Mammary epithelial cell (primary cell): ENCODE measurements at regions not wholly inside any gene's neighbourhood (a gene's known extent, or its start where the extent isn't known, plus 50 kb on each side); places are given as distances from the start of the nearest gene placed in this dataset.

Experiments used
- EZH2 ChIP-seq: IDR thresholded peaks from 2 replicates; pipeline ENCODE4 v1.6.1; 2012; ENCODE audit warnings: low read length, inconsistent platforms, borderline replicate concordance
- TF ChIP-seq, protein P1 (sequence below), 2 donors: IDR thresholded peaks in 1 of 2; conservative IDR thresholded peaks in 1 of 2; 2 replicates each; pipeline ENCODE4 v1.5.1; 2011 to 2012; ENCODE audit warnings: inconsistent platforms in 2 of 2, low read length in 2 of 2, mild to moderate bottlenecking in 2 of 2, control low read depth in 1 of 2, low read depth in 1 of 2; ENCODE audit not compliant: insufficient read depth in 1 of 2; ENCODE audit errors: extremely low read depth in 1 of 2

DNA sequence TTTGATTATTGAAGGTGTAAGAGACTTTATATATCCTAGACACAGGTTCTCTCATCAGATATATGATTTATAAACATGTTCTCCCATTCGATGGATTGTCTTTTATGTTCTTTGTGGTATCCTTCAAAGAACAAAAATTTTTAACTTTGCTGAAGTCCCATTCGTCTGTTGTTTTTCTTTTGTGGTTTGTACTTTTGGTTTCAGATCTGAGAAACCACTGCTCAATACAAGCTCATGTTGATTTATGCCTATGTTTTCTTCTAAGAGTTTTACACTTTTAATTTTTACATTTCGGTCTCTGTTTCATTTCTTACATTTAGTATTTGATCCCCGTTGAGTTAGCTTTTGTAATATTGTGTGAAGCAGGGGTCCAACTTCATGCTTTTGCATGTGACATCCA is 103.3 kb upstream of the SPRED1 start:
- TF ChIP-seq, protein P1, sequence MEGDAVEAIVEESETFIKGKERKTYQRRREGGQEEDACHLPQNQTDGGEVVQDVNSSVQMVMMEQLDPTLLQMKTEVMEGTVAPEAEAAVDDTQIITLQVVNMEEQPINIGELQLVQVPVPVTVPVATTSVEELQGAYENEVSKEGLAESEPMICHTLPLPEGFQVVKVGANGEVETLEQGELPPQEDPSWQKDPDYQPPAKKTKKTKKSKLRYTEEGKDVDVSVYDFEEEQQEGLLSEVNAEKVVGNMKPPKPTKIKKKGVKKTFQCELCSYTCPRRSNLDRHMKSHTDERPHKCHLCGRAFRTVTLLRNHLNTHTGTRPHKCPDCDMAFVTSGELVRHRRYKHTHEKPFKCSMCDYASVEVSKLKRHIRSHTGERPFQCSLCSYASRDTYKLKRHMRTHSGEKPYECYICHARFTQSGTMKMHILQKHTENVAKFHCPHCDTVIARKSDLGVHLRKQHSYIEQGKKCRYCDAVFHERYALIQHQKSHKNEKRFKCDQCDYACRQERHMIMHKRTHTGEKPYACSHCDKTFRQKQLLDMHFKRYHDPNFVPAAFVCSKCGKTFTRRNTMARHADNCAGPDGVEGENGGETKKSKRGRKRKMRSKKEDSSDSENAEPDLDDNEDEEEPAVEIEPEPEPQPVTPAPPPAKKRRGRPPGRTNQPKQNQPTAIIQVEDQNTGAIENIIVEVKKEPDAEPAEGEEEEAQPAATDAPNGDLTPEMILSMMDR (conservative IDR thresholded peaks at IDR 0.05 in 1 of 2, IDR thresholded peaks at IDR 0.05 in 1 of 2; ENCODE audit: extremely low read depth in 1 of 2, insufficient read depth in 1 of 2, low read depth in 1 of 2, low read length in 2 of 2) = no peak
- TF ChIP-seq EZH2 = no peak
